ENCODE measurements at regions not wholly inside any gene's neighbourhood (a gene's known extent, or its start where the extent isn't known, plus 50 kb on each side); places are given as distances from the start of the nearest gene placed in this dataset.

GRCh38 chr16:85541980-85542900 lies 70.9 kb upstream of the GSE1 start:
- DNase-seq (ENCODE audit: low spot score): no peak

- no peak for DNase-seq (ENCODE audit: low spot score)
Observed at GRCh38 chr16:85543536-85543935, 69.6 kb upstream of the GSE1 start.

GRCh38 chr16:85544016-85544415 lies 69.1 kb upstream of the GSE1 start:
- DNase-seq (ENCODE audit: low spot score): no peak

- DNase-seq (ENCODE audit: low spot score): no peak
Observed at GRCh38 chr16:85544668-85545067, 68.5 kb upstream of the GSE1 start.

GRCh38 chr16:85545227-85545818 lies 67.8 kb upstream of the GSE1 start:
- no peak for DNase-seq (ENCODE audit: low spot score)

- no peak for DNase-seq (ENCODE audit: low spot score)
Observed at GRCh38 chr16:85546585-85547447, 66.3 kb upstream of the GSE1 start.

- DNase-seq (ENCODE audit: low spot score): no peak
Observed at GRCh38 chr16:85548375-85548774, 64.7 kb upstream of the GSE1 start.

GRCh38 chr16:85549766-85550421 lies 63.2 kb upstream of the GSE1 start:
- no peak for DNase-seq (ENCODE audit: low spot score)

- no peak for DNase-seq (ENCODE audit: low spot score)
Observed at GRCh38 chr16:85550422-85550864, 62.7 kb upstream of the GSE1 start.

GRCh38 chr16:85550953-85551924 lies 61.9 kb upstream of the GSE1 start:
- no peak for DNase-seq (ENCODE audit: low spot score)

- DNase-seq (ENCODE audit: low spot score): no peak
Observed at GRCh38 chr16:85552980-85553435, 60.1 kb upstream of the GSE1 start.

- peak; percentile 35 for DNase-seq (ENCODE audit: low spot score)
Observed at GRCh38 chr16:85553436-85554113, 59.5 kb upstream of the GSE1 start.

- peak; percentile 81 for DNase-seq (ENCODE audit: low spot score)
Observed at GRCh38 chr16:85554114-85554888, 58.8 kb upstream of the GSE1 start.

- DNase-seq (ENCODE audit: low spot score): peak; percentile 39
Observed at GRCh38 chr16:85554889-85555718, 58.0 kb upstream of the GSE1 start.

- DNase-seq (ENCODE audit: low spot score): no peak
Observed at GRCh38 chr16:85555719-85556455, 57.2 kb upstream of the GSE1 start.

GRCh38 chr16:85556456-85557082 lies 56.6 kb upstream of the GSE1 start:
- no peak for DNase-seq (ENCODE audit: low spot score)
